ENCODE measurements at regions not wholly inside any gene's neighbourhood (a gene's known extent, or its start where the extent isn't known, plus 50 kb on each side); places are given as distances from the start of the nearest gene placed in this dataset.

GRCh38 chr1:68551459-68551858, 54.6 kb upstream of the DEPDC1 start:
- FAIRE-seq (no peak), DNase-seq (ENCODE audit: low spot score) (no peak)

GRCh38 chr1:68558321-68559026, 61.6 kb upstream of the DEPDC1 start:
- FAIRE-seq: no peak
- no peak for DNase-seq (ENCODE audit: low spot score)

GRCh38 chr1:68565923-68566322, 69.0 kb upstream of the DEPDC1 start:
- FAIRE-seq (no peak), DNase-seq (ENCODE audit: low spot score) (no peak)

GRCh38 chr1:68570871-68571270, 74.0 kb upstream of the DEPDC1 start:
- DNase-seq (ENCODE audit: low spot score) (no peak), FAIRE-seq (no peak)

- no peak for DNase-seq (ENCODE audit: low spot score)
- no peak for FAIRE-seq
These were observed 74.8 kb upstream of the DEPDC1 start for GRCh38 chr1:68571454-68572235.

GRCh38 chr1:68585351-68585750, 88.5 kb upstream of the DEPDC1 start:
- FAIRE-seq (no peak), DNase-seq (ENCODE audit: low spot score) (no peak)

- no peak for FAIRE-seq
- DNase-seq (ENCODE audit: low spot score): no peak
These were observed 89.9 kb upstream of the DEPDC1 start for GRCh38 chr1:68586766-68587165.

- FAIRE-seq: no peak
- DNase-seq (ENCODE audit: low spot score): no peak
These were observed 91.4 kb upstream of the DEPDC1 start for GRCh38 chr1:68588304-68588703.

- DNase-seq (ENCODE audit: low spot score) (no peak), FAIRE-seq (no peak)
These were observed 93.6 kb upstream of the DEPDC1 start for GRCh38 chr1:68590473-68590872.

GRCh38 chr1:68594851-68595250, 98.0 kb upstream of the DEPDC1 start:
- no peak for FAIRE-seq

GRCh38 chr1:68600049-68600661, 103.3 kb upstream of the DEPDC1 start:
- no peak for FAIRE-seq
- peak; percentile 25 for DNase-seq (ENCODE audit: low spot score)

More at GRCh38 chr1:68594851-68595250, 98.0 kb upstream of the DEPDC1 start:
- DNase-seq (ENCODE audit: low spot score): no peak

- FAIRE-seq (no peak), DNase-seq (ENCODE audit: low spot score) (no peak)
These were observed 111.4 kb upstream of the DEPDC1 start for GRCh38 chr1:68608289-68608688.

- DNase-seq (ENCODE audit: low spot score) (no peak), FAIRE-seq (no peak)
These were observed 118.4 kb upstream of the DEPDC1 start for GRCh38 chr1:68615312-68615711.

GRCh38 chr1:68617942-68618341, 121.1 kb upstream of the DEPDC1 start:
- FAIRE-seq (no peak), DNase-seq (ENCODE audit: low spot score) (no peak)

- no peak for FAIRE-seq
- DNase-seq (ENCODE audit: low spot score): no peak
These were observed 123.7 kb upstream of the DEPDC1 start for GRCh38 chr1:68620571-68620970.

- no peak for FAIRE-seq
- peak; percentile 10 for DNase-seq (ENCODE audit: low spot score)
These were observed 126.8 kb upstream of the DEPDC1 start for GRCh38 chr1:68623700-68624099.

GRCh38 chr1:68624233-68624632, 127.4 kb upstream of the DEPDC1 start:
- peak; percentile 77 for DNase-seq (ENCODE audit: low spot score)
- FAIRE-seq: no peak

GRCh38 chr1:68625624-68626023, 128.7 kb upstream of the DEPDC1 start:
- DNase-seq (ENCODE audit: low spot score): no peak
- FAIRE-seq: no peak

GRCh38 chr1:68633141-68633919, 136.4 kb upstream of the DEPDC1 start:
- DNase-seq (ENCODE audit: low spot score) (no peak), FAIRE-seq (no peak)

GRCh38 chr1:68644504-68644903, 147.6 kb upstream of the DEPDC1 start:
- FAIRE-seq (no peak), DNase-seq (ENCODE audit: low spot score) (no peak)

- DNase-seq (ENCODE audit: low spot score): no peak
These were observed 154.2 kb upstream of the DEPDC1 start for GRCh38 chr1:68651115-68651514.

GRCh38 chr1:68653882-68654281, 157.0 kb upstream of the DEPDC1 start:
- FAIRE-seq (no peak), DNase-seq (ENCODE audit: low spot score) (no peak)

More at GRCh38 chr1:68651115-68651514, 154.2 kb upstream of the DEPDC1 start:
- no peak for FAIRE-seq
